A549 (cell line): ENCODE measurements at regions not wholly inside any gene's neighbourhood (a gene's known extent, or its start where the extent isn't known, plus 50 kb on each side); places are given as distances from the start of the nearest gene placed in this dataset.

ENCODE experiments used
- ATAC-seq, 2 experiments: fragments of 200-7000 bp in 1 of 2; fragments of >200 bp in 1 of 2; cut with Nextera tagmentation in 1 of 2; cut with Tn5 transposase in 1 of 2; 3 replicates each; pipeline versions ENCODE4 v1.8.0 to v1.9.1; 2018 to 2020; ENCODE audit warnings: mild to moderate bottlenecking in 1 of 2, moderate library complexity in 1 of 2
- CTCF ChIA-PET: fragments of 300-600 bp; sonication (Branson Sonifier 250); formaldehyde crosslinking; extraction: SDS; loops from one replicate; lab custom pipeline; 2021; ENCODE audit warnings: antibody characterized with exemption, inconsistent platforms; lab: Yijun Ruan, JAX
- POLR2A ChIA-PET: fragments of 350-600 bp; formaldehyde crosslinking; extraction: SDS; loops from one replicate; lab custom pipeline; 2021; ENCODE audit warnings: antibody characterized with exemption, inconsistent platforms; lab: Yijun Ruan, JAX
- DNase-seq, 2 experiments: peaks; one replicate each; pipeline versions ENCODE4 v3.0.0 to v3.0.0-alpha.2; 2011 to 2016; ENCODE audit warnings: low read depth in 1 of 2, low spot score in 1 of 2
- FAIRE-seq: peaks from 2 replicates; lab custom pipeline; 2011; peaks lifted over from hg19 to GRCh38; lab: Jason Lieb, UNC
- H3K27ac ChIP-seq, 2 experiments: fragments of >200 bp; sonication (Bioruptor Twin); formaldehyde crosslinking; 3 replicates each; pipeline ENCODE4 v1.5.1; 2016 to 2017
- H3K4me1 ChIP-seq: fragments of >200 bp; sonication (Bioruptor Twin); formaldehyde crosslinking; 3 replicates; pipeline ENCODE4 v1.6.1; 2016
- H3K4me2 ChIP-seq: fragments of >200 bp; sonication (Bioruptor Twin); formaldehyde crosslinking; 3 replicates; pipeline ENCODE4 v1.6.1; 2016
- H3K4me3 ChIP-seq: fragments of >200 bp; sonication (Bioruptor Twin); formaldehyde crosslinking; 3 replicates; pipeline ENCODE4 v1.5.1; 2016
- H3K9me3 ChIP-seq: fragments of >200 bp; sonication (Bioruptor Twin); formaldehyde crosslinking; 3 replicates; pipeline ENCODE4 v1.6.1; 2016
- ATOH8 ChIP-seq: fragments of 250-450 bp; sonication (Bioruptor Pico); IDR thresholded peaks from 2 replicates; pipeline ENCODE4 v1.5.0; 2020; ENCODE audit warnings: low read depth, mild to moderate bottlenecking, moderate library complexity
- CHD2 ChIP-seq: fragments of 150-350 bp; IDR thresholded peaks from 2 replicates; pipeline ENCODE4 v1.6.1; 2014; ENCODE audit warnings: low read length; ENCODE audit not compliant: partially characterized antibody
- E2F6 ChIP-seq: IDR thresholded peaks from 2 replicates; pipeline ENCODE4 v1.6.1; 2012; ENCODE audit warnings: low read depth, borderline replicate concordance
- EHF ChIP-seq: fragments of 250-450 bp; sonication (Bioruptor Pico); IDR thresholded peaks from 2 replicates; pipeline ENCODE4 v1.5.0; 2020; ENCODE audit warnings: mild to moderate bottlenecking
- HDAC2 ChIP-seq: fragments of 200-600 bp; sonication (generic); IDR thresholded peaks from 2 replicates; pipeline ENCODE4 v1.6.1; 2016
- HEYL ChIP-seq: fragments of 250-450 bp; sonication (Bioruptor Pico); IDR thresholded peaks from 2 replicates; pipeline ENCODE4 v1.8.0; 2021; ENCODE audit warnings: mild to moderate bottlenecking, moderate library complexity
- HOXB13 ChIP-seq: fragments of 250-450 bp; sonication (Bioruptor Pico); IDR thresholded peaks from 2 replicates; pipeline ENCODE4 v1.5.0; 2020; ENCODE audit warnings: low read depth, mild to moderate bottlenecking, moderate library complexity
- MAFK ChIP-seq: fragments of 450-650 bp; IDR thresholded peaks from 2 replicates; pipeline ENCODE4 v1.6.1; 2014; ENCODE audit not compliant: partially characterized antibody
- MAZ ChIP-seq: fragments of 150-350 bp; IDR thresholded peaks from 2 replicates; pipeline ENCODE4 v1.6.1; 2014; ENCODE audit warnings: antibody characterized with exemption, low read depth, low read length, borderline replicate concordance
- MYC ChIP-seq: IDR thresholded peaks from 2 replicates; pipeline ENCODE4 v1.6.1; 2012; ENCODE audit warnings: mild to moderate bottlenecking, inconsistent platforms, low read length, improper control_type of control experiment, borderline replicate concordance
- NFE2L2 ChIP-seq: fragments of 150-350 bp; conservative IDR thresholded peaks from 2 replicates; pipeline ENCODE4 v1.6.1; 2014; ENCODE audit warnings: low read length
- NR3C1 ChIP-seq: fragments of >200 bp; sonication (Bioruptor Twin); formaldehyde crosslinking; IDR thresholded peaks from 3 replicates; pipeline ENCODE4 v1.6.1; 2017
- PBX3 ChIP-seq: IDR thresholded peaks from 2 replicates; pipeline ENCODE4 v1.6.1; 2012
- PHF8 ChIP-seq: fragments of 200-600 bp; sonication (generic); IDR thresholded peaks from 2 replicates; pipeline ENCODE4 v1.6.1; 2016; ENCODE audit warnings: low read depth, mild to moderate bottlenecking, antibody characterized with exemption, moderate library complexity, borderline replicate concordance
- POLR2A ChIP-seq: IDR thresholded peaks from 2 replicates; pipeline ENCODE4 v1.6.1; 2012; ENCODE audit warnings: mild to moderate bottlenecking, low read length
- RCOR1 ChIP-seq: fragments of 150-350 bp; IDR thresholded peaks from 2 replicates; pipeline ENCODE4 v1.6.1; 2014; ENCODE audit warnings: antibody characterized with exemption, low read length, low read depth
- RFX5 ChIP-seq: fragments of 450-650 bp; IDR thresholded peaks from 2 replicates; pipeline ENCODE4 v1.7.1; 2014; ENCODE audit warnings: antibody characterized with exemption, mild to moderate bottlenecking, moderate library complexity
- RNF2 ChIP-seq: fragments of 200-600 bp; sonication (generic); IDR thresholded peaks from 2 replicates; pipeline ENCODE4 v1.6.1; 2016; ENCODE audit warnings: low read depth, mild to moderate bottlenecking, antibody characterized with exemption, moderate library complexity, borderline replicate concordance
- SMC3 ChIP-seq: fragments of >200 bp; sonication (Bioruptor Twin); formaldehyde crosslinking; IDR thresholded peaks from 3 replicates; pipeline ENCODE4 v1.6.1; 2018; ENCODE audit warnings: inconsistent platforms
- TP53 ChIP-seq: fragments of 250-450 bp; sonication (Bioruptor Pico); IDR thresholded peaks from 2 replicates; pipeline ENCODE4 v1.5.0; 2021; ENCODE audit warnings: mild to moderate bottlenecking, moderate library complexity
- ZNF302 ChIP-seq: fragments of 250-450 bp; sonication (Bioruptor Pico); IDR thresholded peaks from 2 replicates; pipeline ENCODE4 v1.9.0; 2021; ENCODE audit warnings: inconsistent platforms, mild to moderate bottlenecking, moderate library complexity
- ZSCAN20 ChIP-seq: fragments of 250-450 bp; sonication (Bioruptor Pico); IDR thresholded peaks from 2 replicates; pipeline ENCODE4 v1.8.0; 2022; ENCODE audit warnings: mild to moderate bottlenecking, moderate library complexity
- WGBS: methylation state at CpG from one replicate; pipeline ENCODE4 v1.1.6; 2017; ENCODE audit errors: missing lambda C conversion rate; 5-methylcytosine and 5-hydroxymethylcytosine counted together

- Histone ChIP-seq H3K4me1 (no peaks in the 10 kb centered on the region), H3K4me3 (no peak overlapping the region), H3K9me3 (no peaks in the 10 kb centered on the region), H3K4me2 (no peak overlapping the region), H3K27ac (no peak overlapping the region)
- CTCF ChIA-PET, result no interaction called here
- WGBS, result 6% methylated on average over 5 of the region's 5 CpGs
- FAIRE-seq (no peak), ATAC-seq (no peak), DNase-seq (no peak)
- TF ChIP-seq PBX3 (no peak), ZSCAN20 (CRISPR knock-in tag) (no peak), POLR2A (no peak), RNF2 (no peak), RCOR1 (no peak), MAFK (no peak), SMC3 (no peak), EHF (CRISPR knock-in tag) (no peak), TP53 (no peak), HOXB13 (CRISPR knock-in tag) (no peak), MAZ (no peak), HEYL (CRISPR knock-in tag) (no peak), ATOH8 (CRISPR knock-in tag) (no peak), HDAC2 (no peak), E2F6 (no peak)
- POLR2A ChIA-PET, result no interaction called here
These were observed 147.1 kb upstream of the GRIK3 start for GRCh38 chr1:37181425-37181824.

- Histone ChIP-seq H3K4me3 (no peak overlapping the region), H3K4me1 (no peaks in the 10 kb centered on the region), H3K27ac (no peak overlapping the region), H3K4me2 (no peak overlapping the region), H3K9me3 (no peaks in the 10 kb centered on the region)
- ChIA-PET CTCF (no interaction called here), POLR2A (no interaction called here)
- no peak for FAIRE-seq
- DNase-seq, result no peak
- WGBS, result 0% methylated on average over 1 of the region's 1 CpG
- TF ChIP-seq NR3C1 (no peak), RFX5 (no peak), NFE2L2 (no peak), E2F6 (no peak), MYC (no peak)
- TF ChIP-seq, all 56 proteins: peak for 0
- ATAC-seq, result no peak
These were observed 150.5 kb upstream of the GRIK3 start for GRCh38 chr1:37184789-37185188.

GRCh38 chr1:37186246-37186756, 152.0 kb upstream of the GRIK3 start:
- WGBS, result 8% methylated on average over 1 of the region's 1 CpG
- FAIRE-seq, result no peak
- no peak for DNase-seq
- Histone ChIP-seq H3K4me2 (no peak overlapping the region), H3K9me3 (no peaks in the 10 kb centered on the region), H3K4me3 (no peak overlapping the region), H3K4me1 (no peaks in the 10 kb centered on the region), H3K27ac (no peak overlapping the region)
- ChIA-PET POLR2A (no interaction called here), CTCF (no interaction called here)
- TF ChIP-seq POLR2A (no peak), PHF8 (no peak), CHD2 (no peak), NR3C1 (no peak), NFE2L2 (no peak), ZNF302 (CRISPR knock-in tag) (no peak)
- ATAC-seq, result no peak
